CD4-positive, alpha-beta T cell treated with Interferon alpha-2 for 1 hour (primary cell): ENCODE measurements at regions not wholly inside any gene's neighbourhood (a gene's known extent, or its start where the extent isn't known, plus 50 kb on each side); places are given as distances from the start of the nearest gene placed in this dataset.
"Not testable (repeated sequence)": the region's sequence is repeated elsewhere in the genome, so short reads cannot be mapped to it uniquely, and the experiment has no call there.

Experiments used
- DNase-seq, 2 donors: peaks; one replicate each; pipeline ENCODE4 v3.0.0-alpha.2; 2020 to 2022

DNA sequence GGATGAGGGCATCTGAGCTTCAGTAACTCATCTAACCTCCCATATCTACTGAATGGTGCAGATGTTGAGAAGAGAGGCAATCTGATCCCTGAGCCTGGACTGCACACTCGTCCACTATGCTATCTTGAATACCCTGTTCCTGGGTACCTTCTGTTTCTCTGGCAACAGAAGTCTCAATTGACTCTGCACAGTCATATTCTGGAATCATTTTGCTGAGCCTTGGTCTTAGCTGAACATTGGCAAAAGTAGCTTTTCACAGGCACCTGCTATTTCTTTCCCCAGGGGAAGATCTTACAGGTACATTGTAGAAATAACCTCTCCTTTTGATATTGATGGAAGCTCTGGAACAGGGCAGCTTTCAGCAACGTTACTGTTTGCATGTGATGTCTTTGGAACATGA, 161.5 kb upstream of the GPR101 start:
- DNase-seq, result no peak

DNA sequence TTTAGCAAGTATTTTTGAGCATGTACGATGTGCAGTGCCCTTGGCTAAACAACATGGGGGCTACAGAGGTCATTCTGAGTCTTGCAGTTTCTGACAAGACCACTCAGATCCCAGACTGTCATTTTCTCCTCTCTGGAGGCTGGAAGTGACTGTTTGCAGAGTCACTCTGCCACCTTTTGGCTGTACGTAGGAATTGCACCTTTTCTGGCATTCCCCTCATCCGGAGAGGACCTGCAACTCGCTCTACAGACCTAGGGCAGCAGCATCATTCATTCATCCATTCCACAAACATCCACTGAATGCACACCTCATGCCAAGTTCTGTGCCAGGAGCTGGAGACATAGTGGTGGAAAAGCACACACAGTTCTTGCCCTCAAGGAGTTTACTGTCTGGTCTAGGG, 160.4 kb upstream of the GPR101 start:
- peak in 1 of 2 donors; percentile 26 for DNase-seq

DNA sequence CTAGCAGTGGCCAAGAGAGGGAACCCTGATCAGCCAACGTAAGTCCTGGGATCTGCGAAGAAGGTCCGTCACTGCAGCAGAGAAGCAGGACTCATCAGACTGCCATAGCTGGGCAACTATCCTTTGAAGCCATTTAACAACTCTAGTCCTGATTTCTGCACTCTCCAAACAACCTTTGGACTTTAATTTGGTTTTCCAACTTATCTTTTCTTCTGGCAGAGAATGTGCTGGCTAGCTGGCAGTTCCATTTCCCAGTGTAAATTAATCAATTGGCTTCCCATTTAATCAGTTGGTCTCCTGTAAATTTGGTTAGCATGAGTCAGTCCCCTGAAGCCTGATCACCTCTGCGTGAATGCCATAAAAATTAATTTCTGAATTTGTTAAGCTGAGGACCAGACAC, 153.7 kb upstream of the GPR101 start:
- DNase-seq, result no peak

DNA sequence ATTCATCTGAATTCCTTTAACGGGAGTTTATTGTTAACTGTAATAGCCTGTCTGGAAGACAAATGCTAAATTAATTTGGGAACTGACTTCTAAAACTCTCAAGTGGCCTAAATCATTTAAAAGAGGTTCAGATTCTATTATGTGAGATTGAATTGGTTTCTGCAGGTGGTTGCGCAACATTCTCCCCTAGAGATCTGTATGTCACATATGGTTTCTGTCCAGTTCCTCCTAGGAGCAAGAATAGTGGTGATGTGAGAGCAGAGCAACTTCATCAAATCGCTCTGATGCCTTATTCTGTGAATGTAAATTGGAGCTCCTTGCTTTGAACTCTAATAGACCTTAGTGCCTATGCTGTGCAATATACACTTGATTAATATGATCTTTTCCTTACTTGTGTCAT, 144.6 kb upstream of the GPR101 start:
- DNase-seq, result no peak

DNA sequence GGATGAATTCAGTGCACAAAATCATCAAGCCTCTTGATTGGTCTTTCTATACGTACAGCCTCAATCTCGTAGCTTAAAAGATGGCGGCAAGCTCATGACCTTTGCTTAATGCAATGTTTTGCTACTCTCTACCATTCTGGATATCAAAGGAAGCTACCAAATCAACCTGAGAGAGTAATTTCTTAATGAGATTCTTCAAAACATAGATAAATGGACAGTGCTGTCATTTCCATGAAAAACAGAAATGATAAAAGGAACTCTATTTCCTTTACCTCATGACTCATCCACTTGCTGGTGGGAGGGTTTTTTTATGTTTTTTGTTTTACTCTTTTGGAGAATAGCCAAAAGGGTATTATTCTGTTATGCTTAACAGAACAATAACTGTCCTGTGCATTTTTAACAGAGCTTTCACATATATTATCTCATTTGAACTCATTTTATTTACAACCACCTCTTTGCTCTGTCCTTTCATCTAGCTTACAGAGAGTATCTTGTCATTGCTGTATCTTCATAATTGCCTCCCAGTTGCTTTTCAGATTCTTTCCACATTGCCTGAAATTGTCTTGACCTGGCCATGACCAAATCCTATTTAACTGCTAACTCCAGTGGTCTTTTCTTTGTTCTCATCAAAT, 138.6 kb upstream of the GPR101 start:
- DNase-seq, result no peak

DNA sequence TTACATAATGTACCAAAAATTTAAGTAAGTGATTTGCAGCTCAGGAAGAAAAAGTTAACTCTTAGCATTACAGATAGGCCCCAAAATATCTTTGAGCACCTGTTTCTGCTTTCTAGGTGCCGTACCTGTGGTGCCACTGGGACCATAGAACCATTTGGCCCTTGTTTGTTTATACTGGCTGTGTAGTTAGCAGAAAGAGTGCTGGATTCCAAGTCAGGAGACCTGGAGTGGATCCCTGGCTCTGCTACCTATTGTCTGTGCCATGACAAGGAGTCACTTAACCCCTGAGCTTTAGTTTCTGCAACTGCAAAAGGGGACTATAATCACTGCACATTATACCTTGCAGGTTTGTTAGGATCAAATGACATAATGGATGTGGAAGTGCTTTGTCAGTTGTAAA, 137.8 kb upstream of the GPR101 start:
- DNase-seq, result no peak

DNA sequence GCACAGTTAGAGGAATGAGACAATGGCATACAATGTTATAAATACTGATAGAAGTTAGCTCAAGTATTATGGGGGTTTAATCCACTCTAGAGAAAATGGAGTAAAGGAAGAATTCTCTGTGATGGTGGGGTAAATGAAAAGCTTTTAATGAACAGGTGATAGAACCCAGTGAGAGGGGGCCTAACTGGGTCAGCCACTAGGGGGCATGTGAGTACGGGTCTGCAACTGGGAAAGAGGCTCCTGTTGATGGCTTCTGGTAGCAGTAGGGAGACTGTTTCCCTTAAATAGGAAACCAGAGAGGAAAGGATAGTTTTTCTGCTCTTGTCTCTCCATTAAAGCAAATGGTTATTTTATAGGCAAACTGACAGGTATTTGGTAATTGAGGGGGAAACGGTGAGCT, 132.8 kb upstream of the GPR101 start:
- no peak for DNase-seq

DNA sequence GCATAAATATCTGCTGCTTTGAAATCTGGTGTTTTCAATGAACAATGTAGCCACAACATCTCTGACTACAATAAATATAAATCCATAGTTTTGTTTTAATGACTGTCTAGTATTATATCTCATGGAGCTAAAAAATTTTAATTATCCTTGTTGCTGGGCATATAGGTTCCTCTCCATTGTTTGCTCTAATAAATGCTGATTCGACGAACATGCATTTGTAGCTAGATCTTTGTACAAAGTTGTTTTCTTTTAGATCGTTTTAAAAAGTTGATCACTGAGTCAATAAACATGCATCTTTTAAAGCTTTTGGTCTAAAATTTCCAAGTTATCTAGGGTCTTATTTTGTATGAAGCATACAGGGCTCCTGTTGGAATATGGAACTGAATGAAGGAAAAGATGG, 130.5 kb upstream of the GPR101 start:
- DNase-seq, result no peak

DNA sequence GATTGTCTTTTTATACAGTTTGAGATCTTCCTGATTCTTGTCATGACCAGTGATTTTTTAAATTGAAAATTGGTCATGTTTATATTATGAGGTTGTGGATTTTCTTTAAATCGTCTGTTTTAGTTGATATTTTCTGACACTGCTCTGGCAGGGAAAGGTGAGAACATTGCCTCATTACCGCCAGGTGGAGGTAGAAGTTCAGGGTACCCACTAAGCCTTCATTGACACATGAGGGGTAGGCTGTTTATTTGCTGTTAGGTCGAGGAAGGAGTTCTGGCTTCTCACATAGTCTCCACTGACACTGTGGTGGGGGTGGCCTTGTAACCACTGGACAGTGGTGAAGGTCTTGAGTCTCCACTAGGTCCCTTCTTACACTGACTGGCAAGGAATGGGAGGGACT, 117.6 kb upstream of the GPR101 start:
- DNase-seq, result no peak

DNA sequence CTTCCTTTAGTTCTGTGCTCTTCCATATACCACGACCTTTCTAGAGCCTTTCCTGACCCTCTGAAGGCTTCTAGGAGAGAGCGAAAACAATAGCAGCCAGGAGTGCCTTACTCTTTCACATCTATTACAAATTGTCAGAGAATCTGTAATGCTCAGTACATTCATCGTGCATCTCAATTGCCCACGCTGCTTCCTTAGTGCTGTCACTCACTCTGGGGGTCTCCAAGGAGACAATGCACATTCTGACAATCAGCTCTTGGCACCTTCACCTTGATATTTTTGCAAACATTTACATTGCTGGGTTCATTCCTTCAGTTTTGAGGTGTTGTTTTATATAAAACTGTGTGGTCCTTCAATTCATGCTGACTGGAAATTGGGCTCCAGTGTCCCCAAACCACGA, 110.1 kb upstream of the GPR101 start:
- DNase-seq, result no peak

DNA sequence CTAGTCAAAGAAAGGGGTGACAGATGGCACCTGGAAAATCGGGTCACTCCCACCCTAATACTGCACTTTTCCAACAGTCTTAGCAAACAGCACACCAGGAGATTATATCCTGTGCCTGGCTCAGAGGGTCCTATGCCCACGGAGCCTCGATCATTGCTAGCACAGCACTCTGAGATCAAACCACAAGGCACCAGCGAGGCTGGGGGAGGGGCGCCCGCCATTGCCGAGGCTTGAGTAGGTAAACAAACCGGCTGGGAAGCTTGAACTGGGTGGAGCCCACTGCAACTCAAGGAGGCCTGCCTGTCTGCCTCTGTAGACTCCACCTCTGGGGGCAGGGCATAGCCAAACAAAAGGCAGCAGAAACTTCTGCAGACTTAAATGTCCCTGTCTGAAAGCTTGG, 88.9 kb upstream of the GPR101 start:
- not testable (repeated sequence) for DNase-seq

DNA sequence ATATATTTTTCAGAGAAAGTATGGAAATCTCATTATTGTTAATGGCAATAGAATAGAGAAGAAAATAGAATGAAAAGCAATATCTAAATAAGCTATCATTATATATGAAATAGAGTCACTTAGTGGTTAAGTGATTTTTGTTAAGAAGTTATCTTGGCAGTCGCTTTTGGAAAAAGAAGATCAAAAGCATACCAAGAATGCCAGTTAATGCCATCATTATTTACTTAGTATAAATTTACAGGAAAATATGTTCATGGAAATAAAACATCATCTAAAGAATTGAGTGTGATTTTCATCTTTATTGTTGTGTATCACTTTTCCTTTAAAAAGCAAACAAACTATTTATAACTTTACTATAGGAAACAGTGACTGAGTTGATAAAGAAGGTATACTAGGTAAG, 85.3 kb upstream of the GPR101 start:
- no peak for DNase-seq

DNA sequence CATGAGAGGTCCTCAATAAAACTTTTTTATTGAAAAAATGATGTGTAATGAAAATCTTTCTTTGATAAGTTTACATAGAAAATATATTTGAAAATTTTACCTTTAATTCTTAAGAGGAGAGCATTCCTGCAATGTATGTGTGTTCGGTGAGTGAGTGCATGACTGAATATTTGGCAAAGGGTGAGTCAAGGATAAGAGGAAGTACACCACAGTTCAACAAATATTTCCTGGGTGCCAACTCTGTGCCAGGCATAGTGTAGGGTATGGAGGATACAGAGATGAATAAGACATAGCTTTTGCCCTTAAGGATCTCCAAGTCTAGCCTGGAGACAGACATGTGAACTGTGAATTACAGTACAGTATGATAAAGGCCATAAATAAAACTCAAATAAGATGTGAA, 84.7 kb upstream of the GPR101 start:
- no peak for DNase-seq

DNA sequence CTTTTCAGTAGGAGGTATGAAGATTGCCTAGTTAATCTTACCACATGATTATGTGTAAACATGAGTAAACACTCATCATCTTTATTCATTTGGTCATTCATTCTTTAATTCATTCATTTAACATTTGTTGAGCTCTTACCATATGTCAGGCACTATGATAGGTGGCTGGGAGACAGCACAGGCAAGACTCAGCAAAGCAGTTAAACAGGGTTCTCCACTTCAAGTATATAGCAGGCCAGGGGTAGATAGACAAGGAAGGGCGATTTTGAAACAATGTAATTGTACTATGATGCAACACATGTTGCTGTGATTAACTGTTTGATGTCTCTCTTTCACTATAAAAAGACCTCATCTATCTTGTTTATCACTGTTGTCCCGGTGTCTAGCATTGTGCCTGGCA, 84.3 kb upstream of the GPR101 start:
- DNase-seq, result no peak

DNA sequence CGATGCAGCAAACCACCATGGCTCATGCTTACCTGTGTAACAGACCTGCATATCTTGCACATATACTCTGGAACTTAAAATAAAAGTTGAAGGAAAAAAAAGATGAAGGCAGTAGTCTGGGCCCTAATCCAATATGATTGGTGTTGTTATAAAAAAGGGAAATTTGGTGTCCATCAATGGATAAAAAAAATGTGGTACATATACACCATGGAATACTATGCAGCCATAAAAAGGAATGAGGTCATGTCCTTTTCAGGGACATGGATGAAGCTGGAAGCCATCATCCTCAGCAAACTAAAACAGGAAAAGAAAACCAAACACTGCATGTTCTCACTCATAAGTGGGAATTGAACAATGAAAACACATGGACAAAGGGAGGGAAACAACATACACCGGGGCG, 74.1 kb upstream of the GPR101 start:
- not testable (repeated sequence) for DNase-seq

DNA sequence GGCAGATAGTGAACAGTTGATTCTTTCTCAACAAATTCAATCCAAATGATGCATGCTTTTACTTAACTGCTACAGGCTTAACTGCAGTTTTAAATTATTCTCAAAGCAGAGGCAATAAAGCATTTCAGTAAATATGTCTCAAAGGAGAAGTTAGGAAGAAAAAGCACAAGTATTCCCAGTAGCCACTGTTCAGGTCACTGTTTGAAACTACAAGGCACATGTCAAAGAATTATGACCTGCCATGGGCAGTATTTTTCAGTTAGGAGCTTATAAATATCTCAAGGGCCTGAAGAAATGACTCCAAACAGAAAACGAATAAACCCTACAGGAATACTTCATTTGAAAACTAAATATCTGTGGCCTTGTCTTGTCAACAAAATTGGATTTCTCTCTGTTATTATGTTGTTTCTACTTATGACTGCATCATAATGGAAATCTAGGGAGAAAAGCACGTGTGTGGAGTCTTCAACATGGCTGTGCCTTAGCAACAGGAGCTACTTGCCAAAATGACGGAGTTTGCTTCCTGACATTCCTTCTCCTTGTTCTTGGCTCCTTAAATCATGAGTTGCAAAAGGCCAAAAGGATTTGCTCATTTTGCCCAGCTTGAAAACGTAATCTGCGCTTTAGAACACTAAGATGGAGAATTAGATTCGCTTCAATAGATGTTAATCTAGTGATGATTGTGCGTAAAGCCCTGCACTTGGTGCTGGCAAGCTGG, 67.6 kb upstream of the GPR101 start:
- DNase-seq, result no peak
